ENCODE measurements at regions not wholly inside any gene's neighbourhood (a gene's known extent, or its start where the extent isn't known, plus 50 kb on each side); places are given as distances from the start of the nearest gene placed in this dataset.

DNA sequence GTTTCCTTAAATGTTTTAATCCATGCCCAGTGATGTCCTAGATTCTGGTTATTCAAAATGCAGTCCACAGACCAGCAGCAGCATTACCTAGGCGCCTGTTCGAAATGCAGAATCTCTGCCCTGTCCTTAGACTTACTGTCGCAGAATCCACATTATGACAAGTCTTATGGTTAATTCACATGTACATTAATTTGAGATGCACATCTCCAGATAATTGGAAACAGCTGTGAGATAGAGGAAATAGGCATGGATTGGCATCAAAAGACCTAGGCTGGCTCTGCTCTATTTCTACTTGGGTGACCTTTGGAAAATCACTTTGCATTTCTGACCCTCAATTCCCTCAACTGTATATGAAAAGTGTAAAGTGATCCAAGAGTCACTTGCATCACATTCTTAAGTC is 700.7 kb downstream of the DIAPH3 start:
- TF ChIP-seq, protein P1, sequence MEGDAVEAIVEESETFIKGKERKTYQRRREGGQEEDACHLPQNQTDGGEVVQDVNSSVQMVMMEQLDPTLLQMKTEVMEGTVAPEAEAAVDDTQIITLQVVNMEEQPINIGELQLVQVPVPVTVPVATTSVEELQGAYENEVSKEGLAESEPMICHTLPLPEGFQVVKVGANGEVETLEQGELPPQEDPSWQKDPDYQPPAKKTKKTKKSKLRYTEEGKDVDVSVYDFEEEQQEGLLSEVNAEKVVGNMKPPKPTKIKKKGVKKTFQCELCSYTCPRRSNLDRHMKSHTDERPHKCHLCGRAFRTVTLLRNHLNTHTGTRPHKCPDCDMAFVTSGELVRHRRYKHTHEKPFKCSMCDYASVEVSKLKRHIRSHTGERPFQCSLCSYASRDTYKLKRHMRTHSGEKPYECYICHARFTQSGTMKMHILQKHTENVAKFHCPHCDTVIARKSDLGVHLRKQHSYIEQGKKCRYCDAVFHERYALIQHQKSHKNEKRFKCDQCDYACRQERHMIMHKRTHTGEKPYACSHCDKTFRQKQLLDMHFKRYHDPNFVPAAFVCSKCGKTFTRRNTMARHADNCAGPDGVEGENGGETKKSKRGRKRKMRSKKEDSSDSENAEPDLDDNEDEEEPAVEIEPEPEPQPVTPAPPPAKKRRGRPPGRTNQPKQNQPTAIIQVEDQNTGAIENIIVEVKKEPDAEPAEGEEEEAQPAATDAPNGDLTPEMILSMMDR (IDR thresholded peaks at IDR 0.05), result no peak
- TF ChIP-seq POLR2A (IDR thresholded peaks at IDR 0.05), result no peak

Measured in heart left ventricle (tissue), 13 donors.